ENCODE measurements at regions not wholly inside any gene's neighbourhood (a gene's known extent, or its start where the extent isn't known, plus 50 kb on each side); places are given as distances from the start of the nearest gene placed in this dataset.

DNA sequence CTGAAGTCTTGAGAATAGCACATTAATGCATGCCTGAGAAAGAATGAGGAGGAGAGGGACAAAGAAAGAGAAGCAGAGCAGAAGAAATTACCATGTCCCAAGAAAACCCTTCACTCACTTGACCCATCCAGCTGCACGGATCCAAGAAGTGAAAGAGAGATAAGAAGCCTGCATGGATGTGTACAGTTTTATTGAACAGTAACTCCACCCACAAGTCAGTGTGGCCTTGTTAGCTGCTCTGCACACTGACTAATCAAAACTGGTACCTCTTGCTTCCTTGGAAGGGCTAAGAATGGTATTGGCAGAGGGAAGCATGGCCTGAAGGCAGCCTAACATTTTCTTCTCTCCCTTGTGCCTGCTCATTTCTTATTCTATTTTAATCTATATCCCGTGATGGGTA is 163.9 kb downstream of the SLC7A11 start:
- Histone ChIP-seq H3K27ac (no peak overlapping the region), H3K4me3 (ENCODE audit: low read depth, low read length) (no peak overlapping the region), H3K36me3 (replicated peaks) (no peaks in the 10 kb centered on the region), H3K27me3 (replicated peaks) (no peaks in the 10 kb centered on the region)
- TF ChIP-seq, protein P1, sequence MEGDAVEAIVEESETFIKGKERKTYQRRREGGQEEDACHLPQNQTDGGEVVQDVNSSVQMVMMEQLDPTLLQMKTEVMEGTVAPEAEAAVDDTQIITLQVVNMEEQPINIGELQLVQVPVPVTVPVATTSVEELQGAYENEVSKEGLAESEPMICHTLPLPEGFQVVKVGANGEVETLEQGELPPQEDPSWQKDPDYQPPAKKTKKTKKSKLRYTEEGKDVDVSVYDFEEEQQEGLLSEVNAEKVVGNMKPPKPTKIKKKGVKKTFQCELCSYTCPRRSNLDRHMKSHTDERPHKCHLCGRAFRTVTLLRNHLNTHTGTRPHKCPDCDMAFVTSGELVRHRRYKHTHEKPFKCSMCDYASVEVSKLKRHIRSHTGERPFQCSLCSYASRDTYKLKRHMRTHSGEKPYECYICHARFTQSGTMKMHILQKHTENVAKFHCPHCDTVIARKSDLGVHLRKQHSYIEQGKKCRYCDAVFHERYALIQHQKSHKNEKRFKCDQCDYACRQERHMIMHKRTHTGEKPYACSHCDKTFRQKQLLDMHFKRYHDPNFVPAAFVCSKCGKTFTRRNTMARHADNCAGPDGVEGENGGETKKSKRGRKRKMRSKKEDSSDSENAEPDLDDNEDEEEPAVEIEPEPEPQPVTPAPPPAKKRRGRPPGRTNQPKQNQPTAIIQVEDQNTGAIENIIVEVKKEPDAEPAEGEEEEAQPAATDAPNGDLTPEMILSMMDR (IDR thresholded peaks at IDR 0.05; ENCODE audit: low read depth, low read length, missing control alignments), result no peak
- DNase-seq, result no peak
- in situ Hi-C loops (cut with HindIII; ENCODE audit: low pct_ligation_motif_present, low sequenced_read_pairs), result no loop called here

DNA sequence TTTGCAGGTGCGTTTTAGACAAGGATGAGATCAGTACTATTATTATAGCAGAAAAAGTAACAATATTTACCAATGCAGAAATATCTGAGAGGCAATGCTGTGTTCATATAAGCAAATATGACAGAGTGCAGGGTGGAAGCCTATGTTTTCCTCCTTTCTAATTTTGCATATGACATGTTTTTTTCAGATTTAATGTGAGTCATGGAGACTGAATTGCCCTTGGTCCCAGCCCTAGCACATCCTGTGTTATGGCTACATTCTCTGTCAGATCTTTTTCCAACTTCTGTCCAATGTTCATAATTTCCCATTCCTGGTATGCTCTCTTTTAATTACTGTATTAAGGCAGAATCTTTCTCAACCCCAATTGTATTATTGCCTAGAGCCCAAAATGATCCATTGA is 165.6 kb downstream of the SLC7A11 start:
- no peak for DNase-seq
- in situ Hi-C loops (cut with HindIII; ENCODE audit: low pct_ligation_motif_present, low sequenced_read_pairs), result no loop called here
- Histone ChIP-seq H3K36me3 (replicated peaks) (no peaks in the 10 kb centered on the region), H3K27ac (no peak overlapping the region), H3K27me3 (replicated peaks) (no peaks in the 10 kb centered on the region), H3K4me3 (ENCODE audit: low read depth, low read length) (no peak overlapping the region)
- TF ChIP-seq, protein P1 (IDR thresholded peaks at IDR 0.05; ENCODE audit: low read depth, low read length, missing control alignments), result no peak

DNA sequence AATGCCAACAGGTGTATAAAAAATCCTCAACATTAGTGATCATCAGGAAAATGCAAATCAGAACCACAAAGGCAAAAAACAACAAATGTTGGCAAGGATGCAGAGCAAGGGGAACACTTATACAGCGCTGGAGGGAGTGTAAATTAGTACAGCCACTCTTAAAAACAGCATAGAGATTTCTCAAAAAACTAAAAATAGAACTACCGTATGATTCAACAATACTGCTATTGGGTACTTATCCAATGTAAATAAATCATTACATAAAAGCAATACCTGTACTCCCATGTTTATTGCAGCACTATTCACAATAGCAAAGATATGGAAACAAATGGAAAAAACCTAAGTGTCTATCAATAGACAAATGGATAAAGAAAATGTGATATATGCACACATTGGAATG is 171.3 kb downstream of the SLC7A11 start:
- DNase-seq, result no peak
- H3K27ac ChIP-seq, result no peak overlapping the region
- TF ChIP-seq, protein P1 (IDR thresholded peaks at IDR 0.05; ENCODE audit: low read depth, low read length, missing control alignments), result no peak
- H3K4me3 ChIP-seq (ENCODE audit: low read depth, low read length), result no peak overlapping the region
- in situ Hi-C loops (cut with HindIII; ENCODE audit: low pct_ligation_motif_present, low sequenced_read_pairs), result no loop called here
- no peaks in the 10 kb centered on the region for H3K27me3 ChIP-seq (replicated peaks)
- no peaks in the 10 kb centered on the region for H3K36me3 ChIP-seq (replicated peaks)

DNA sequence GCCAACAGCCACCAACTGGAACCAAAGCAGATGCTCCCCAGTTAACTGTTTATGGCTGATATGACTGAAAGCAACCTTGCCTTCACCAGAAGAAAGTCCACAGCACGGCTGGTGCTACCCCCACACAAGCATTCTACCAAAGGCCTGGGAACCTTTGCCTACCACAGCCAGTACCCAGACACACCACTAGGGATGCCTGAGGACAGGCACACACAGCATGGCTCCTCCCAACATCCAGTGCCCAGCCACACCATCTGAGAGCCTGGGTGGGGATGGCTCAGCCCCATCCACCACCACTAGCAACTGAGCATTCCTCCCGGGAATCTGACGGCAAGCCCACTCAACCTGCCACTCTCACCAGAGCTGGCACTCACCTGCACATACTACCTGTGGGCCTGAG is 178.6 kb downstream of the SLC7A11 start:
- in situ Hi-C loops (cut with HindIII; ENCODE audit: low pct_ligation_motif_present, low sequenced_read_pairs), result no loop called here
- Histone ChIP-seq H3K27me3 (replicated peaks) (no peaks in the 10 kb centered on the region), H3K4me3 (ENCODE audit: low read depth, low read length) (no peak overlapping the region), H3K36me3 (replicated peaks) (no peaks in the 10 kb centered on the region), H3K27ac (no peak overlapping the region)
- TF ChIP-seq, protein P1 (IDR thresholded peaks at IDR 0.05; ENCODE audit: low read depth, low read length, missing control alignments), result peak; percentile 7
- no peak for DNase-seq

DNA sequence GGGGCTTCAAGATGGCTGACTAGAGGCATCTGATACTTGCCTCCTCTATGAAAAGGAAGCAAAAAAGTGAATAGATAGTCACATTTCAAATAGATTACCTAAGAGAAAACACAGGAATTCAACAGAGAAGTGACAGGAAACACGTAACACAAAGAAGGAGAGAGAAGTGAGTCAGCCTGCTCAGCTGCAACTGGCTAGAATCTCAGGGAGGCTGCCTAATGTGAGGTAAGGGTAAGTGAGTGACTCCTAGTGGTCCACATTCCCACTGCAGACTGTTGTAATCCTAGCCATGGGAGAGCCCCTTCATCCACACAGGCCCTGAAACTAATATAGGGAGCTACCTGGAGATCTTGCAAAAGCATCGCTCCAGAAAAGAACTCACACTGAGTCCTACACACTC is 179.2 kb downstream of the SLC7A11 start:
- H3K27me3 ChIP-seq (replicated peaks), result no peaks in the 10 kb centered on the region

DNA sequence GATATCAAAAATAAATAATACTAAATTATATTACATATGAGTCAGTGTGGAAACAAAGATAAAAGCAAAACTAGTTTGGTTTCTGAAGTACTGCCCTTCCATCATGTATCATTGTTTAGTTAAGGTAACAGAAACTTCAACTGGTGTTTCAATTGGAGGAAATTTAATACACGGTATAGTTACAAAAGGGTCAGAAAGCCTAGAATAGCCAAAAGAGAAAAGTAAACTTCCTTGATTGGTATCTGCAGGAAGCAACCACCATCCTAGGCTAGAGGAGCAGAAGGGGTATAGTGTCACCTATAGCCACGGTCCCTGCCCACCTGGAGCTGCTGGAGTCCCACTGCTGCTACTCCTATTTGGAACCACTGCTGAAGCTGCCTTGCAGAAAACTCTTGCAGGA is 185.6 kb downstream of the SLC7A11 start:
- H3K36me3 ChIP-seq (replicated peaks), result no peaks in the 10 kb centered on the region
- TF ChIP-seq, protein P1 (IDR thresholded peaks at IDR 0.05; ENCODE audit: low read depth, low read length, missing control alignments), result no peak
- no peaks in the 10 kb centered on the region for H3K27me3 ChIP-seq (replicated peaks)
- in situ Hi-C loops (cut with HindIII; ENCODE audit: low pct_ligation_motif_present, low sequenced_read_pairs), result no loop called here
- no peak overlapping the region for H3K4me3 ChIP-seq (ENCODE audit: low read depth, low read length)
- no peak for DNase-seq
- no peak overlapping the region for H3K27ac ChIP-seq

More for the DNA sequence above, 179.2 kb downstream of the SLC7A11 start:
- H3K36me3 ChIP-seq (replicated peaks), result no peaks in the 10 kb centered on the region
- TF ChIP-seq, protein P1 (IDR thresholded peaks at IDR 0.05; ENCODE audit: low read depth, low read length, missing control alignments), result peak; percentile 63
- DNase-seq, result peak; percentile 53
- H3K4me3 ChIP-seq (ENCODE audit: low read depth, low read length), result no peak overlapping the region
- in situ Hi-C loops (cut with HindIII; ENCODE audit: low pct_ligation_motif_present, low sequenced_read_pairs), result no loop called here
- no peak overlapping the region for H3K27ac ChIP-seq
